PFSK-1 (cell line): ENCODE measurements at regions not wholly inside any gene's neighbourhood (a gene's known extent, or its start where the extent isn't known, plus 50 kb on each side); places are given as distances from the start of the nearest gene placed in this dataset.

Experiments
- POLR2AphosphoS5 ChIP-seq: IDR thresholded peaks from 2 replicates; pipeline ENCODE4 v1.6.1; 2012; ENCODE audit warnings: low read depth, mild to moderate bottlenecking, control low read depth, low read length, moderate library complexity
- TAF1 ChIP-seq: IDR thresholded peaks from 2 replicates; pipeline ENCODE4 v1.6.1; 2012; ENCODE audit warnings: low read length, control low read depth, borderline replicate concordance; ENCODE audit not compliant: insufficient read depth
- TF ChIP-seq, protein P1 (sequence below), 2 experiments: IDR thresholded peaks; 2 replicates each; pipeline versions ENCODE4 v1.6.1 to v1.8.0; 2011 to 2012; ENCODE audit warnings: low read depth in 2 of 2, low read length in 2 of 2, control low read depth in 1 of 2, inconsistent platforms in 1 of 2, mild to moderate bottlenecking in 1 of 2, moderate library complexity in 1 of 2; ENCODE audit not compliant: insufficient read depth in 1 of 2

DNA sequence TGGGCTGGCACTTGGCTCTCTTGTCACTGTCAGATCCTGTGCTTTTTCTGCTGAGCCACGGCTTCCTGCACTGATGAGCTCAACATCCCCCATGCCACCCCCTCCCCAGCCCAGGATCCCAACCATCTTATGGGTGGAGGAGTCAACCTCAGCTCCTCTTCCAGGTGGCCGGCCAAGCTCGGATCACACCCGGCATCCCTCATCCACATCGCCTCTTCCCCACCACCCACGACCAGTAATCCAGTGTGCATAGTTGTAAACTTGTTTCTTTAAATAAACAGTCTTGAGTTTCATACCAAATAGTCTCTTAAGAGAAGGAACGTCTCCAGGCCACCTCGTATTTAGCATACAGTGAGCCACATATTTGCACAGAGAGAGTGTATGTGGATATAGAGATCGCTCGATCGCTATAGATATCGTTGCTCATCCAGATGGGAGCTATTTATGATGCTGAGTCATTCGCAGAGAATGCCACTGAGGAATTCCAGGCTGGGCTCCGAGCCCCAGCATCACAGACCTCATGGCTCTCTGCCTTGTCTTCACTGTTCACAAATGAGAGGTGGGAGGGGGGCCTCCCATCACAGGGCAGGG lies 61.8 kb upstream of the CPLX2 start:
- TF ChIP-seq, protein P1, sequence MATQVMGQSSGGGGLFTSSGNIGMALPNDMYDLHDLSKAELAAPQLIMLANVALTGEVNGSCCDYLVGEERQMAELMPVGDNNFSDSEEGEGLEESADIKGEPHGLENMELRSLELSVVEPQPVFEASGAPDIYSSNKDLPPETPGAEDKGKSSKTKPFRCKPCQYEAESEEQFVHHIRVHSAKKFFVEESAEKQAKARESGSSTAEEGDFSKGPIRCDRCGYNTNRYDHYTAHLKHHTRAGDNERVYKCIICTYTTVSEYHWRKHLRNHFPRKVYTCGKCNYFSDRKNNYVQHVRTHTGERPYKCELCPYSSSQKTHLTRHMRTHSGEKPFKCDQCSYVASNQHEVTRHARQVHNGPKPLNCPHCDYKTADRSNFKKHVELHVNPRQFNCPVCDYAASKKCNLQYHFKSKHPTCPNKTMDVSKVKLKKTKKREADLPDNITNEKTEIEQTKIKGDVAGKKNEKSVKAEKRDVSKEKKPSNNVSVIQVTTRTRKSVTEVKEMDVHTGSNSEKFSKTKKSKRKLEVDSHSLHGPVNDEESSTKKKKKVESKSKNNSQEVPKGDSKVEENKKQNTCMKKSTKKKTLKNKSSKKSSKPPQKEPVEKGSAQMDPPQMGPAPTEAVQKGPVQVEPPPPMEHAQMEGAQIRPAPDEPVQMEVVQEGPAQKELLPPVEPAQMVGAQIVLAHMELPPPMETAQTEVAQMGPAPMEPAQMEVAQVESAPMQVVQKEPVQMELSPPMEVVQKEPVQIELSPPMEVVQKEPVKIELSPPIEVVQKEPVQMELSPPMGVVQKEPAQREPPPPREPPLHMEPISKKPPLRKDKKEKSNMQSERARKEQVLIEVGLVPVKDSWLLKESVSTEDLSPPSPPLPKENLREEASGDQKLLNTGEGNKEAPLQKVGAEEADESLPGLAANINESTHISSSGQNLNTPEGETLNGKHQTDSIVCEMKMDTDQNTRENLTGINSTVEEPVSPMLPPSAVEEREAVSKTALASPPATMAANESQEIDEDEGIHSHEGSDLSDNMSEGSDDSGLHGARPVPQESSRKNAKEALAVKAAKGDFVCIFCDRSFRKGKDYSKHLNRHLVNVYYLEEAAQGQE (IDR thresholded peaks at IDR 0.05; ENCODE audit: insufficient read depth in 1 of 2, low read depth in 2 of 2, low read length in 2 of 2) = no peak
- TF ChIP-seq POLR2AphosphoS5 (no peak), TAF1 (no peak)
